ENCODE measurements at regions not wholly inside any gene's neighbourhood (a gene's known extent, or its start where the extent isn't known, plus 50 kb on each side); places are given as distances from the start of the nearest gene placed in this dataset.

- Histone ChIP-seq H3K36me3 (no peaks in the 10 kb centered on the region), H3K27ac (no peak overlapping the region), H3K9me3 (peaks cover 0 to 5% (median 0%) of the 10 kb centered on the region in 4 donors), H3K4me1 (no peaks in the 10 kb centered on the region), H3K4me3 (no peak overlapping the region), H3K27me3 (no peaks in the 10 kb centered on the region)
- peak in 1 of 2 donors; percentile 5 for DNase-seq
- 71 to 88% (median 84%) methylated on average over 5 of the region's 5 CpGs for WGBS, 5 donors
- intact Hi-C loops (cut with DNase I; ENCODE audit: low total_unique reads), result no loop called here
- TF ChIP-seq POLR2AphosphoS5 (IDR thresholded peaks at IDR 0.05) (no peak), CTCF (IDR thresholded peaks at IDR 0.05) (no peak), POLR2A (IDR thresholded peaks at IDR 0.05) (no peak), EP300 (IDR thresholded peaks at IDR 0.05) (no peak)
These were observed 336.8 kb upstream of the MON1B start for GRCh38 chr16:76854234-76854633.

GRCh38 chr16:76856112-76856511 lies 334.9 kb upstream of the MON1B start:
- peaks cover 0 to 5% (median 0%) of the 10 kb centered on the region in 4 donors for H3K9me3 ChIP-seq
- no peak for TF ChIP-seq POLR2AphosphoS5 (IDR thresholded peaks at IDR 0.05)
- WGBS, 5 donors, result 59 to 66% (median 61%) methylated on average over 1 of the region's 1 CpG
- intact Hi-C loops (cut with DNase I; ENCODE audit: low total_unique reads), result no loop called here
- no peaks in the 10 kb centered on the region for H3K36me3 ChIP-seq
- no peaks in the 10 kb centered on the region for H3K27me3 ChIP-seq
- no peak for DNase-seq
- H3K27ac ChIP-seq, result no peak overlapping the region
- no peak overlapping the region for H3K4me3 ChIP-seq
- no peaks in the 10 kb centered on the region for H3K4me1 ChIP-seq

GRCh38 chr16:76857402-76857801 lies 333.6 kb upstream of the MON1B start:
- H3K27me3 ChIP-seq, result no peaks in the 10 kb centered on the region
- TF ChIP-seq EP300 (IDR thresholded peaks at IDR 0.05) (no peak), POLR2AphosphoS5 (IDR thresholded peaks at IDR 0.05) (no peak), CTCF (IDR thresholded peaks at IDR 0.05) (no peak), POLR2A (IDR thresholded peaks at IDR 0.05) (no peak)
- intact Hi-C loops (cut with DNase I; ENCODE audit: low total_unique reads), result no loop called here
- peaks cover 0 to 10% (median 0%) of the 10 kb centered on the region in 4 donors for H3K9me3 ChIP-seq
- WGBS, 5 donors, result 9 to 42% (median 35%) methylated on average over 1 of the region's 1 CpG
- no peaks in the 10 kb centered on the region for H3K4me1 ChIP-seq
- DNase-seq, result no peak
- no peaks in the 10 kb centered on the region for H3K36me3 ChIP-seq
- no peak overlapping the region for H3K4me3 ChIP-seq
- H3K27ac ChIP-seq, result no peak overlapping the region

- Histone ChIP-seq H3K27me3 (no peaks in the 10 kb centered on the region), H3K36me3 (no peaks in the 10 kb centered on the region), H3K4me3 (no peak overlapping the region), H3K27ac (no peak overlapping the region), H3K9me3 (peaks cover 0 to 5% (median 0%) of the 10 kb centered on the region in 4 donors), H3K4me1 (no peaks in the 10 kb centered on the region)
- intact Hi-C loops (cut with DNase I; ENCODE audit: low total_unique reads), result no loop called here
- DNase-seq, result no peak
- TF ChIP-seq EP300 (IDR thresholded peaks at IDR 0.05), result no peak
- TF ChIP-seq POLR2A (IDR thresholded peaks at IDR 0.05), result no peak
- TF ChIP-seq POLR2AphosphoS5 (IDR thresholded peaks at IDR 0.05), result no peak
- TF ChIP-seq CTCF (IDR thresholded peaks at IDR 0.05), result no peak
These were observed 328.1 kb upstream of the MON1B start for GRCh38 chr16:76862901-76863300.

- no peak for TF ChIP-seq CTCF (IDR thresholded peaks at IDR 0.05)
- TF ChIP-seq POLR2AphosphoS5 (IDR thresholded peaks at IDR 0.05), result no peak
- TF ChIP-seq POLR2A (IDR thresholded peaks at IDR 0.05), result no peak
- TF ChIP-seq EP300 (IDR thresholded peaks at IDR 0.05), result no peak
- H3K27me3 ChIP-seq, result no peaks in the 10 kb centered on the region
- no peak overlapping the region for H3K4me3 ChIP-seq
- H3K27ac ChIP-seq, result no peak overlapping the region
- no peaks in the 10 kb centered on the region for H3K36me3 ChIP-seq
- 34 to 57% (median 44%) methylated on average over 1 of the region's 1 CpG for WGBS, 5 donors
- H3K9me3 ChIP-seq, result no peaks in the 10 kb centered on the region
- DNase-seq, result no peak
- H3K4me1 ChIP-seq, result no peaks in the 10 kb centered on the region
- intact Hi-C loops (cut with DNase I; ENCODE audit: low total_unique reads), result no loop called here
These were observed 324.0 kb upstream of the MON1B start for GRCh38 chr16:76866994-76867393.

Measured in stomach (tissue), 8 donors.